Liver (tissue), 8 donors: ENCODE measurements at regions not wholly inside any gene's neighbourhood (a gene's known extent, or its start where the extent isn't known, plus 50 kb on each side); places are given as distances from the start of the nearest gene placed in this dataset.

Source experiments
- DNase-seq: peaks from one replicate; pipeline ENCODE4 v3.0.0-alpha.2; 2017; ENCODE audit warnings: low spot score
- H3K27ac ChIP-seq, 2 donors: one replicate each; pipeline ENCODE4 v1.7.0; 2013; ENCODE audit warnings: inconsistent platforms in 2 of 2, low read length in 2 of 2, control low read depth in 1 of 2, low read depth in 1 of 2, mild to moderate bottlenecking in 1 of 2
- H3K27me3 ChIP-seq, 4 donors: one replicate each; pipeline versions ENCODE4 v1.6.1 to v1.7.0; 2013; ENCODE audit warnings: low read length in 3 of 4, inconsistent platforms in 1 of 4, mild to moderate bottlenecking in 1 of 4, moderate library complexity in 1 of 4; ENCODE audit not compliant: control insufficient read depth in 4 of 4, insufficient read depth in 4 of 4
- H3K36me3 ChIP-seq, 4 donors: one replicate each; pipeline versions ENCODE4 v1.6.1 to v1.7.0; 2013; ENCODE audit warnings: low read length in 3 of 4, mild to moderate bottlenecking in 3 of 4, low read depth in 1 of 4, moderate library complexity in 1 of 4; ENCODE audit not compliant: control insufficient read depth in 4 of 4, insufficient read depth in 3 of 4
- H3K4me1 ChIP-seq, 4 donors: one replicate each; pipeline versions ENCODE4 v1.6.1 to v1.7.0; 2013; ENCODE audit warnings: low read length in 3 of 4, mild to moderate bottlenecking in 3 of 4, moderate library complexity in 1 of 4; ENCODE audit not compliant: control insufficient read depth in 4 of 4, insufficient read depth in 4 of 4
- H3K4me3 ChIP-seq, 3 donors: one replicate each; pipeline versions ENCODE4 v1.6.1 to v1.7.0; 2013; ENCODE audit warnings: low read length in 3 of 3, control low read depth in 1 of 3, low read depth in 1 of 3, mild to moderate bottlenecking in 1 of 3
- H3K9ac ChIP-seq, 2 donors: one replicate each; pipeline ENCODE4 v1.7.0; 2013; ENCODE audit warnings: low read length in 2 of 2, mild to moderate bottlenecking in 2 of 2, moderate library complexity in 2 of 2, control low read depth in 1 of 2, low read depth in 1 of 2
- H3K9me3 ChIP-seq, 4 donors: one replicate each; pipeline versions ENCODE4 v1.6.1 to v1.7.0; 2013; ENCODE audit warnings: low read length in 3 of 4; ENCODE audit not compliant: control insufficient read depth in 4 of 4
- EGR1 ChIP-seq, 2 donors: IDR thresholded peaks; 2 replicates each; pipeline ENCODE4 v1.6.1; 2016 to 2018; ENCODE audit warnings: antibody characterized with exemption in 2 of 2, low read depth in 2 of 2
- FOXA1 ChIP-seq: IDR thresholded peaks from 2 replicates; pipeline ENCODE4 v1.6.1; 2016; ENCODE audit warnings: antibody characterized with exemption
- FOXA2 ChIP-seq: IDR thresholded peaks from 2 replicates; pipeline ENCODE4 v1.6.1; 2016; ENCODE audit warnings: antibody characterized with exemption
- GABPA ChIP-seq, 2 donors: IDR thresholded peaks in 1 of 2; conservative IDR thresholded peaks in 1 of 2; 2 replicates each; pipeline ENCODE4 v1.6.1; 2016; ENCODE audit warnings: antibody characterized with exemption in 2 of 2, mild to moderate bottlenecking in 1 of 2, moderate library complexity in 1 of 2
- HNF4A ChIP-seq, 2 donors: conservative IDR thresholded peaks; 2 replicates each; pipeline ENCODE4 v1.6.1; 2016; ENCODE audit warnings: antibody characterized with exemption in 2 of 2, mild to moderate bottlenecking in 2 of 2
- HNF4G ChIP-seq: IDR thresholded peaks from 2 replicates; pipeline ENCODE4 v1.6.1; 2016; ENCODE audit warnings: antibody characterized with exemption
- JUND ChIP-seq, 2 donors: IDR thresholded peaks; 2 replicates each; pipeline ENCODE4 v1.6.1; 2016; ENCODE audit warnings: antibody characterized with exemption in 2 of 2
- NR2F2 ChIP-seq: IDR thresholded peaks from 2 replicates; pipeline ENCODE4 v1.6.1; 2016; ENCODE audit warnings: antibody characterized with exemption
- RAD21 ChIP-seq, 2 donors: IDR thresholded peaks; 2 replicates each; pipeline ENCODE4 v1.6.1; 2016; ENCODE audit warnings: antibody characterized with exemption in 2 of 2, mild to moderate bottlenecking in 2 of 2
- RXRA ChIP-seq, 2 donors: IDR thresholded peaks; 2 replicates each; pipeline ENCODE4 v1.6.1; 2017 to 2018; ENCODE audit warnings: antibody characterized with exemption in 2 of 2, mild to moderate bottlenecking in 1 of 2
- SP1 ChIP-seq: IDR thresholded peaks from 2 replicates; pipeline ENCODE4 v1.6.1; 2018; ENCODE audit warnings: antibody characterized with exemption, mild to moderate bottlenecking
- TAF1 ChIP-seq: conservative IDR thresholded peaks from 2 replicates; pipeline ENCODE4 v1.6.1; 2016; ENCODE audit warnings: antibody characterized with exemption, mild to moderate bottlenecking
- YY1 ChIP-seq: IDR thresholded peaks from 2 replicates; pipeline ENCODE4 v1.6.1; 2016; ENCODE audit warnings: antibody characterized with exemption, mild to moderate bottlenecking
- WGBS: extraction: QIAGEN DNeasy Blood & Tissue Kit; methylation state at CpG from one replicate; pipeline ENCODE4 v1.1.7; 2013; 5-methylcytosine and 5-hydroxymethylcytosine counted together
- TF ChIP-seq, protein P1 (sequence below): fragments of 150-350 bp; IDR thresholded peaks from 2 replicates; pipeline ENCODE4 v1.5.1; 2017; ENCODE audit warnings: improper control_type of control experiment, low read depth, low read length; ENCODE audit not compliant: missing input control
- TF ChIP-seq, protein P2 (sequence below): IDR thresholded peaks from 2 replicates; pipeline ENCODE4 v1.6.1; 2016; ENCODE audit warnings: antibody characterized with exemption
- TF ChIP-seq, protein P3 (sequence below): IDR thresholded peaks from 2 replicates; pipeline ENCODE4 v1.6.1; 2016; ENCODE audit warnings: antibody characterized with exemption, mild to moderate bottlenecking
- TF ChIP-seq, protein P4 (sequence below): IDR thresholded peaks from 2 replicates; pipeline ENCODE4 v1.6.1; 2016; ENCODE audit warnings: antibody characterized with exemption
- TF ChIP-seq, protein P5 (sequence below): IDR thresholded peaks from 2 replicates; pipeline ENCODE4 v1.6.1; 2016; ENCODE audit warnings: antibody characterized with exemption
- donor health status: healthy.
- donor health status: healthy.
- donor health status: healthy.
- donor health status: healthy.
- donor health status: healthy.

DNA sequence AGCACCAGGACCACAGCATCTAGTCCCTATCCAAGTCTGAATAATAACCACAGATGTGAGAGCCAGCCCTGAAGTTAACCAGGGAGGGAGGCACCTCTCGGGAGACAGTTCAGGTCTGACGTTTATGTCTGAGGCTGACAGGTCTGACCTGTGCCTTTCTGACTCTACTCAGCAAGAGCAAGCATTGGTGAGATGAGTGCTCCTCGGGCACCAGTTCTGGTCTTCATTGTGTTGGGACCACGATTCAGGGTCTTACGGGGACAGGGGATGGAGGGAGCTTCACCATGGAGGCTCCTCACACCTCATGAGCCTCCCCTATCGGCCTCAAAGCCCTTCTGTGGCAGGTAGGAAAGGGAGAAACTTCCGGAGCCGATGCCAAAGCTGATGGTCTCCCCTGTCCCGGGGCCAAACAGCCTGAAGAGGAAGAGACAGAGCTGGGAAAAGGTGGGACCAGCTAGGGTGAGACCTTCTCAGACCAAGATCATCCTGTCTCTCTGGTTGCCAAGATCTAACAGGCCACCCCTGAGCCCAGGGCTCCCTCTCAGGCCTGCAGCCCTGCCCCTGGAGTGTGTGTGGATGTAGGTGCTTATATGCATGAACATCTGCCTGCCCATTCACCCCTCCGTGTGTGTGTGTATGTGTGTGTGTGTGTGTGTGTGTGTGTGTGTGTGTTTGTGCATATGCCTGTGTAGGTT is 170.5 kb downstream of the VEGFA start:
- H3K4me1 ChIP-seq, result no peaks in the 10 kb centered on the region
- H3K9ac ChIP-seq, result no peak overlapping the region
- TF ChIP-seq HNF4G (no peak), FOXA1 (no peak), HNF4A (conservative IDR thresholded peaks at IDR 0.05) (no peak), SP1 (no peak), YY1 (no peak), GABPA (IDR thresholded peaks at IDR 0.05 in 1 of 2, conservative IDR thresholded peaks at IDR 0.05 in 1 of 2) (no peak), RAD21 (IDR thresholded peaks at IDR 0.05) (no peak), RXRA (IDR thresholded peaks at IDR 0.05) (no peak), FOXA2 (no peak), EGR1 (IDR thresholded peaks at IDR 0.05; ENCODE audit: low read depth in 2 of 2) (no peak), JUND (IDR thresholded peaks at IDR 0.05) (no peak), NR2F2 (no peak), TAF1 (no peak)
- TF ChIP-seq, protein P1, sequence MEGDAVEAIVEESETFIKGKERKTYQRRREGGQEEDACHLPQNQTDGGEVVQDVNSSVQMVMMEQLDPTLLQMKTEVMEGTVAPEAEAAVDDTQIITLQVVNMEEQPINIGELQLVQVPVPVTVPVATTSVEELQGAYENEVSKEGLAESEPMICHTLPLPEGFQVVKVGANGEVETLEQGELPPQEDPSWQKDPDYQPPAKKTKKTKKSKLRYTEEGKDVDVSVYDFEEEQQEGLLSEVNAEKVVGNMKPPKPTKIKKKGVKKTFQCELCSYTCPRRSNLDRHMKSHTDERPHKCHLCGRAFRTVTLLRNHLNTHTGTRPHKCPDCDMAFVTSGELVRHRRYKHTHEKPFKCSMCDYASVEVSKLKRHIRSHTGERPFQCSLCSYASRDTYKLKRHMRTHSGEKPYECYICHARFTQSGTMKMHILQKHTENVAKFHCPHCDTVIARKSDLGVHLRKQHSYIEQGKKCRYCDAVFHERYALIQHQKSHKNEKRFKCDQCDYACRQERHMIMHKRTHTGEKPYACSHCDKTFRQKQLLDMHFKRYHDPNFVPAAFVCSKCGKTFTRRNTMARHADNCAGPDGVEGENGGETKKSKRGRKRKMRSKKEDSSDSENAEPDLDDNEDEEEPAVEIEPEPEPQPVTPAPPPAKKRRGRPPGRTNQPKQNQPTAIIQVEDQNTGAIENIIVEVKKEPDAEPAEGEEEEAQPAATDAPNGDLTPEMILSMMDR, result no peak
- TF ChIP-seq, protein P2, sequence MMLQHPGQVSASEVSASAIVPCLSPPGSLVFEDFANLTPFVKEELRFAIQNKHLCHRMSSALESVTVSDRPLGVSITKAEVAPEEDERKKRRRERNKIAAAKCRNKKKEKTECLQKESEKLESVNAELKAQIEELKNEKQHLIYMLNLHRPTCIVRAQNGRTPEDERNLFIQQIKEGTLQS, result no peak
- TF ChIP-seq, protein P3, sequence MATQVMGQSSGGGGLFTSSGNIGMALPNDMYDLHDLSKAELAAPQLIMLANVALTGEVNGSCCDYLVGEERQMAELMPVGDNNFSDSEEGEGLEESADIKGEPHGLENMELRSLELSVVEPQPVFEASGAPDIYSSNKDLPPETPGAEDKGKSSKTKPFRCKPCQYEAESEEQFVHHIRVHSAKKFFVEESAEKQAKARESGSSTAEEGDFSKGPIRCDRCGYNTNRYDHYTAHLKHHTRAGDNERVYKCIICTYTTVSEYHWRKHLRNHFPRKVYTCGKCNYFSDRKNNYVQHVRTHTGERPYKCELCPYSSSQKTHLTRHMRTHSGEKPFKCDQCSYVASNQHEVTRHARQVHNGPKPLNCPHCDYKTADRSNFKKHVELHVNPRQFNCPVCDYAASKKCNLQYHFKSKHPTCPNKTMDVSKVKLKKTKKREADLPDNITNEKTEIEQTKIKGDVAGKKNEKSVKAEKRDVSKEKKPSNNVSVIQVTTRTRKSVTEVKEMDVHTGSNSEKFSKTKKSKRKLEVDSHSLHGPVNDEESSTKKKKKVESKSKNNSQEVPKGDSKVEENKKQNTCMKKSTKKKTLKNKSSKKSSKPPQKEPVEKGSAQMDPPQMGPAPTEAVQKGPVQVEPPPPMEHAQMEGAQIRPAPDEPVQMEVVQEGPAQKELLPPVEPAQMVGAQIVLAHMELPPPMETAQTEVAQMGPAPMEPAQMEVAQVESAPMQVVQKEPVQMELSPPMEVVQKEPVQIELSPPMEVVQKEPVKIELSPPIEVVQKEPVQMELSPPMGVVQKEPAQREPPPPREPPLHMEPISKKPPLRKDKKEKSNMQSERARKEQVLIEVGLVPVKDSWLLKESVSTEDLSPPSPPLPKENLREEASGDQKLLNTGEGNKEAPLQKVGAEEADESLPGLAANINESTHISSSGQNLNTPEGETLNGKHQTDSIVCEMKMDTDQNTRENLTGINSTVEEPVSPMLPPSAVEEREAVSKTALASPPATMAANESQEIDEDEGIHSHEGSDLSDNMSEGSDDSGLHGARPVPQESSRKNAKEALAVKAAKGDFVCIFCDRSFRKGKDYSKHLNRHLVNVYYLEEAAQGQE, result no peak
- TF ChIP-seq, protein P4, sequence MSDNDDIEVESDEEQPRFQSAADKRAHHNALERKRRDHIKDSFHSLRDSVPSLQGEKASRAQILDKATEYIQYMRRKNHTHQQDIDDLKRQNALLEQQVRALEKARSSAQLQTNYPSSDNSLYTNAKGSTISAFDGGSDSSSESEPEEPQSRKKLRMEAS, result no peak
- TF ChIP-seq, protein P5, sequence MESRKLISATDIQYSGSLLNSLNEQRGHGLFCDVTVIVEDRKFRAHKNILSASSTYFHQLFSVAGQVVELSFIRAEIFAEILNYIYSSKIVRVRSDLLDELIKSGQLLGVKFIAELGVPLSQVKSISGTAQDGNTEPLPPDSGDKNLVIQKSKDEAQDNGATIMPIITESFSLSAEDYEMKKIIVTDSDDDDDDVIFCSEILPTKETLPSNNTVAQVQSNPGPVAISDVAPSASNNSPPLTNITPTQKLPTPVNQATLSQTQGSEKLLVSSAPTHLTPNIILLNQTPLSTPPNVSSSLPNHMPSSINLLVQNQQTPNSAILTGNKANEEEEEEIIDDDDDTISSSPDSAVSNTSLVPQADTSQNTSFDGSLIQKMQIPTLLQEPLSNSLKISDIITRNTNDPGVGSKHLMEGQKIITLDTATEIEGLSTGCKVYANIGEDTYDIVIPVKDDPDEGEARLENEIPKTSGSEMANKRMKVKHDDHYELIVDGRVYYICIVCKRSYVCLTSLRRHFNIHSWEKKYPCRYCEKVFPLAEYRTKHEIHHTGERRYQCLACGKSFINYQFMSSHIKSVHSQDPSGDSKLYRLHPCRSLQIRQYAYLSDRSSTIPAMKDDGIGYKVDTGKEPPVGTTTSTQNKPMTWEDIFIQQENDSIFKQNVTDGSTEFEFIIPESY, result no peak
- DNase-seq, result no peak
- no peak overlapping the region for H3K4me3 ChIP-seq
- H3K9me3 ChIP-seq, result no peaks in the 10 kb centered on the region
- H3K27ac ChIP-seq, result no peak overlapping the region
- no peaks in the 10 kb centered on the region for H3K27me3 ChIP-seq
- WGBS, result 94% methylated on average over 10 of the region's 10 CpGs
- H3K36me3 ChIP-seq, result no peaks in the 10 kb centered on the region
